ENCODE measurements at regions not wholly inside any gene's neighbourhood (a gene's known extent, or its start where the extent isn't known, plus 50 kb on each side); places are given as distances from the start of the nearest gene placed in this dataset.

GRCh38 chr6:78614961-78615360 is 252.4 kb upstream of the IRAK1BP1 start:
- Histone ChIP-seq H3K9me3 (no peaks in the 10 kb centered on the region), H3K27ac (no peak overlapping the region), H3K36me3 (no peaks in the 10 kb centered on the region), H3K4me1 (no peaks in the 10 kb centered on the region), H3K27me3 (no peaks in the 10 kb centered on the region), H3K4me3 (no peak overlapping the region)
- 32 to 77% methylated on average over 1 of the region's 1 CpG for WGBS, 2 donors
- no peak for DNase-seq
- TF ChIP-seq CTCF (IDR thresholded peaks at IDR 0.05), result no peak
- no peak for ATAC-seq
- intact Hi-C loops (cut with DNase I), result no loop called here

- Histone ChIP-seq H3K4me3 (no peak overlapping the region), H3K36me3 (no peaks in the 10 kb centered on the region), H3K9me3 (no peaks in the 10 kb centered on the region), H3K27me3 (no peaks in the 10 kb centered on the region), H3K4me1 (no peaks in the 10 kb centered on the region), H3K27ac (no peak overlapping the region)
- WGBS, 2 donors, result 71 to 86% methylated on average over 1 of the region's 1 CpG
- no peak for TF ChIP-seq CTCF (IDR thresholded peaks at IDR 0.05)
- DNase-seq, result no peak
- ATAC-seq, result no peak
- intact Hi-C loops (cut with DNase I), result no loop called here
These were observed 251.9 kb upstream of the IRAK1BP1 start for GRCh38 chr6:78615430-78615904.

- intact Hi-C loops (cut with DNase I), result no loop called here
- TF ChIP-seq CTCF (IDR thresholded peaks at IDR 0.05), result no peak
- Histone ChIP-seq H3K27me3 (no peaks in the 10 kb centered on the region), H3K36me3 (no peaks in the 10 kb centered on the region), H3K27ac (no peak overlapping the region), H3K4me3 (no peak overlapping the region), H3K9me3 (no peaks in the 10 kb centered on the region), H3K4me1 (no peaks in the 10 kb centered on the region)
- ATAC-seq, result no peak
- 37 to 40% methylated on average over 2 of the region's 2 CpGs for WGBS, 2 donors
- no peak for DNase-seq
These were observed 248.4 kb upstream of the IRAK1BP1 start for GRCh38 chr6:78618970-78619369.

- no peak for DNase-seq
- Histone ChIP-seq H3K9me3 (no peaks in the 10 kb centered on the region), H3K27me3 (peaks cover 0 to 2% (median 0%) of the 10 kb centered on the region in 7 donors), H3K36me3 (no peaks in the 10 kb centered on the region), H3K4me3 (no peak overlapping the region), H3K4me1 (no peaks in the 10 kb centered on the region), H3K27ac (no peak overlapping the region)
- intact Hi-C loops (cut with DNase I), result no loop called here
- no peak for ATAC-seq
- TF ChIP-seq CTCF (IDR thresholded peaks at IDR 0.05), result no peak
These were observed 243.8 kb upstream of the IRAK1BP1 start for GRCh38 chr6:78623554-78623953.
